ENCODE measurements at regions not wholly inside any gene's neighbourhood (a gene's known extent, or its start where the extent isn't known, plus 50 kb on each side); places are given as distances from the start of the nearest gene placed in this dataset.

DNA sequence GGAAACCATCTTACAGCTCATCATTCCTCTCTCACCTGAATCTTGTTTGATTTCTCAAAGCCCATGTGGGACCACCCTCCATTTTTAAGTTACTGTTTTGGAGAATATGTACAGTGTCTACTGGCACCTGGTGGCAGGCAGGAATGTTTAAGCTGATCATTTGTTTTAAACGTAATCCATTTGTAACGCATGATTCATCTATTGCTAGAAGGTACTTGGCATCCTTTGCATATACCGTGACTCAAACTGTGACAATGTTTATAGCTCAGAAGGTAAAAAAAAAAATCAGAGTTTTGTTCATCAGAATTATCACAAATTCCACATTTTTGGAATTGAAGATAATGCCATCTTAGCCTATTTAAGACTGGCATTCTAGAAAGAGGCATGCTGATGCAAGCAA is 1007.5 kb upstream of the EEF2KMT start:
- H3K27me3 ChIP-seq (replicated peaks; ENCODE audit: control insufficient read depth, insufficient read depth, low read length, poor library complexity, severe bottlenecking): no peaks in the 10 kb centered on the region
- no peak overlapping the region for H3K4me3 ChIP-seq (ENCODE audit: insufficient read depth, low read depth, low read length, poor library complexity, severe bottlenecking)
- no peaks in the 10 kb centered on the region for H3K4me1 ChIP-seq (ENCODE audit: control insufficient read depth, insufficient read depth, low read length, poor library complexity, severe bottlenecking)
- DNase-seq: no peak
- H3K9me3 ChIP-seq (ENCODE audit: control insufficient read depth, low read length): no peaks in the 10 kb centered on the region
- H3K36me3 ChIP-seq (ENCODE audit: control insufficient read depth, insufficient read depth, low read length): no peaks in the 10 kb centered on the region
- H3K27ac ChIP-seq (ENCODE audit: insufficient read depth, low read length, poor library complexity, severe bottlenecking): no peak overlapping the region

DNA sequence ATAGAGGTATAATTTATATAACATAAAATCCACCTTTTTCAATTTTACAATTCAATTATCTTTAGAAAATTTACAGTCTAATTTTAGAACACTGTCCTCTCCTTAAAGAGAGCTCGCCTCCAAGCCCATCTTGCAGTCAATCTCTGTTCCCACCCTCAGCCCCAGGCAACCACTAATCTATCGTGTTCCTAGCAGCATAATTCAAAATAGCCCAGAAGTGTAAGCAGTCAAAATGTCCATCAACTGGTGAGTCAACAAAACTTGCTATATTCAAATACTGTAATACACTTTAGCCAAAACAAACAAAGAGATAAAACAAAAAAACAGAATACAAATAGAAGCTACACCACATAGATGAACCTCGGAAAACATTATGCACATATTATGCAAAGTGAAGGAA is 1006.8 kb upstream of the EEF2KMT start:
- Histone ChIP-seq H3K27ac (ENCODE audit: insufficient read depth, low read length, poor library complexity, severe bottlenecking) (no peak overlapping the region), H3K4me1 (ENCODE audit: control insufficient read depth, insufficient read depth, low read length, poor library complexity, severe bottlenecking) (no peaks in the 10 kb centered on the region), H3K27me3 (replicated peaks; ENCODE audit: control insufficient read depth, insufficient read depth, low read length, poor library complexity, severe bottlenecking) (no peaks in the 10 kb centered on the region), H3K9me3 (ENCODE audit: control insufficient read depth, low read length) (no peaks in the 10 kb centered on the region), H3K36me3 (ENCODE audit: control insufficient read depth, insufficient read depth, low read length) (no peaks in the 10 kb centered on the region), H3K4me3 (ENCODE audit: insufficient read depth, low read depth, low read length, poor library complexity, severe bottlenecking) (no peak overlapping the region)
- no peak for DNase-seq

DNA sequence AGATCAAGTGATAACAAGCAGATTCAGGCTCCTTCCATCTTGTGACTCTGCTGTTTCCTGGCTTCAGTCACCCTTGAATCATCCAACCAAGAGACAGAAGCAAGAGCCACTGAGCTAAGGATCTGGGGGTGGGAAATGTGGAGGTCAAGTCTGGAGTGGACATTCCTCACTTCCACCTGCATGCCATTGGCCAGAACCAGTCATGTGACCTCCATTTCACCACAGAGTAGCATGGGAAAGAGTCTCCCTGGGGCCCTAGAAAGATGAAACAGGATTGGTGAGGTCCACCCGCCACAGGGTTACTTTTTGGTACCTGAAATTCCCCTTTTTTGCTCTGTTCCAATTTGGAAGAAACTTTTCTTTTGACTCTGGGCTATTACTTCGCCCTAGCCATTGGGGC is 1006.0 kb upstream of the EEF2KMT start:
- no peak for DNase-seq

DNA sequence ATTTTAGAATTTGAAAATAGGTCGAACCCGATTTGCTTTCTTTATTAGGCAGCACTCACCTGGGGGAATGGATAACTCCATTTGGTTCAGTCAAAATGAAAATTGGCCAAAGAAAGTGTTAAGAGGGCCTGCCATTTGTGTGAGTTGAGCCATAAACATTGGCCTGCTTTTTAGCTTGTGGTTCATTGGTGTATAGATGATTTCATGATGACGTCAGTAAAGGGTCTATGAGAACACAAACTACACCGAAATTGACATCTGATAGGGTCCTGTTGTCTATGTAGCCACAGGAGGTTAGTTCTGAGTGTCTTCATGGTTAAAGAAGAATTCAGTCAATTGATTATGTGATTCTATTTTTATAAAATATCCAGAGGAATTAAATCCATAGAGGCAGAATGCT is 1001.5 kb upstream of the EEF2KMT start:
- no peak for DNase-seq
- H3K36me3 ChIP-seq (ENCODE audit: control insufficient read depth, insufficient read depth, low read length): no peaks in the 10 kb centered on the region
- no peak overlapping the region for H3K4me3 ChIP-seq (ENCODE audit: insufficient read depth, low read depth, low read length, poor library complexity, severe bottlenecking)
- H3K4me1 ChIP-seq (ENCODE audit: control insufficient read depth, insufficient read depth, low read length, poor library complexity, severe bottlenecking): no peaks in the 10 kb centered on the region
- H3K27me3 ChIP-seq (replicated peaks; ENCODE audit: control insufficient read depth, insufficient read depth, low read length, poor library complexity, severe bottlenecking): no peaks in the 10 kb centered on the region
- H3K9me3 ChIP-seq (ENCODE audit: control insufficient read depth, low read length): no peaks in the 10 kb centered on the region
- no peak overlapping the region for H3K27ac ChIP-seq (ENCODE audit: insufficient read depth, low read length, poor library complexity, severe bottlenecking)

More for the DNA sequence above, 1006.0 kb upstream of the EEF2KMT start:
- Histone ChIP-seq H3K27me3 (replicated peaks; ENCODE audit: control insufficient read depth, insufficient read depth, low read length, poor library complexity, severe bottlenecking) (no peaks in the 10 kb centered on the region), H3K27ac (ENCODE audit: insufficient read depth, low read length, poor library complexity, severe bottlenecking) (no peak overlapping the region), H3K4me1 (ENCODE audit: control insufficient read depth, insufficient read depth, low read length, poor library complexity, severe bottlenecking) (no peaks in the 10 kb centered on the region), H3K9me3 (ENCODE audit: control insufficient read depth, low read length) (no peaks in the 10 kb centered on the region), H3K36me3 (ENCODE audit: control insufficient read depth, insufficient read depth, low read length) (no peaks in the 10 kb centered on the region), H3K4me3 (ENCODE audit: insufficient read depth, low read depth, low read length, poor library complexity, severe bottlenecking) (no peak overlapping the region)

DNA sequence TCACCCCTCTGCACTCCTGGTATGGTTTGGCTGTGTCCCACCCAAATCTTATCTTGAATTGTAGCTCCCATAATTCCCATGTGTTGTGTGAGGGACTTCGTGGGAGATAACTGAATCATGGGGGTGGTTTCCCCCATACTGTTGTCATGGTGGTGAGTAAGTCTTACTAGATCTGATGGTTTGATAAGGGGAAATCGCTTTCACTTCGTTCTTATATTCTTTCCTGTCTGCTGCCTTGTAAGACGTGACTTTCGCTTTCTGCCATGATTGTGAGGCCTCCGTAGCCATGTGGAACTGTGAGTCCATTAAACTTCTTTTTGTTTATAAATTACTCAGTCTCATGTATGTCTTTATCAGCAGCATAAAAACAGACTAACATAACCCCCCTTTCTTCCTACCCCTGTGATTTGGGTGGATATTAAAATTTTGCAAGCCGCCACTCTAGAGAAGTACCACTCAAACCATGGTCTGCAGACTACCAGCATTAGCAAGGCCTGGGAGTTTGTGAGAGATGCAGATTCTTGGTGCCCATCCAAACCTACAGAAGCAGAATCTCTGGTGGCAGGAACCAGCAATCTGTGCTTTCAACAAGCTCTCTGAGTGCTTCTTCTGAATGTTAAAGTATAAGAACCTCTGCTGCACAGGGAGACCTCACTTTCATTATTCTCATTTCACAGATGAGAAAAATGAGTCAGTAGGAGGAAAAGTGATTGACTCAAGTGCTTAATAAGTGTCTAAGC is 999.5 kb upstream of the EEF2KMT start:
- H3K9me3 ChIP-seq (ENCODE audit: control insufficient read depth, low read length): no peaks in the 10 kb centered on the region
- no peak for DNase-seq
- H3K4me3 ChIP-seq (ENCODE audit: insufficient read depth, low read depth, low read length, poor library complexity, severe bottlenecking): no peak overlapping the region
- no peaks in the 10 kb centered on the region for H3K27me3 ChIP-seq (replicated peaks; ENCODE audit: control insufficient read depth, insufficient read depth, low read length, poor library complexity, severe bottlenecking)
- no peaks in the 10 kb centered on the region for H3K36me3 ChIP-seq (ENCODE audit: control insufficient read depth, insufficient read depth, low read length)
- H3K4me1 ChIP-seq (ENCODE audit: control insufficient read depth, insufficient read depth, low read length, poor library complexity, severe bottlenecking): no peaks in the 10 kb centered on the region
- no peak overlapping the region for H3K27ac ChIP-seq (ENCODE audit: insufficient read depth, low read length, poor library complexity, severe bottlenecking)

DNA sequence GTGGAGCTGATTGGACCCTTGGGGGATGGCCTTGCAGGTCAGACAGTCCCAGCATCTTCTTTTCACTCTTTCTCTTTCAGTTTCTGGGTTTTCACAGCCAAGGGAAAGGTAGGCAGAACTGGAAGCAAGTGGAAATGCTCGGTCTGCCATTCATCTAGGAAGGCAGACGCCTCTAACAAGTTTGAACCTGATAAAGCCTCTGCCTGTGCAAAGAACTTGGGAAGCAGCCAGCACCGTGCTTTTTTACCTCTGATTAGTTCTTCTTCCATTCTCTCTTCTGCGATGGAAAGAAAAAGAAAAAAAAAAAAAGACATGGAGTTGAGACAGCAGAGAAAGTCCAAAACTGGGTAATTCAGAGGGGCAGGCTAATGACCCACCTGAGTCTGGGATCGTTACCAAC is 997.8 kb upstream of the EEF2KMT start:
- no peak overlapping the region for H3K4me3 ChIP-seq (ENCODE audit: insufficient read depth, low read depth, low read length, poor library complexity, severe bottlenecking)
- H3K4me1 ChIP-seq (ENCODE audit: control insufficient read depth, insufficient read depth, low read length, poor library complexity, severe bottlenecking): no peaks in the 10 kb centered on the region
- no peak for DNase-seq
- no peaks in the 10 kb centered on the region for H3K9me3 ChIP-seq (ENCODE audit: control insufficient read depth, low read length)
- no peaks in the 10 kb centered on the region for H3K36me3 ChIP-seq (ENCODE audit: control insufficient read depth, insufficient read depth, low read length)
- H3K27me3 ChIP-seq (replicated peaks; ENCODE audit: control insufficient read depth, insufficient read depth, low read length, poor library complexity, severe bottlenecking): no peaks in the 10 kb centered on the region
- no peak overlapping the region for H3K27ac ChIP-seq (ENCODE audit: insufficient read depth, low read length, poor library complexity, severe bottlenecking)

DNA sequence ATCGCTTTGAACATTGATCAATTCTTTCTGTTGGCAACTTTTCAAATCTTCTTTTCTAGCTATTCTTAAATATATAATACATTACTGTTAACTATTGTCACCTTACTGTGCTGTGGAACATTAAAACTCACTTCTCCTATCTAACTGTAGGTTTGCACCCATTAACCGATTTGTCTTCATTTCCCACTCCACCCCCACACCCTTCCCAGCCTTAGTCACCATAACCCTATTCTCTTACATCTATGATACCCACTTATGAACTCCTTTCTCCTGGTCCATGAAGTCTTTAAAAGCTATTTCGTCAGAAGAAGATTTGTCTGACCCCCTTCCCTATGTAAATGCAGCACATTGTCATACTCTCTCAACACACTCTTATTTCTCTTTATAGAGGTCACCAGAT is 993.4 kb upstream of the EEF2KMT start:
- no peaks in the 10 kb centered on the region for H3K36me3 ChIP-seq (ENCODE audit: control insufficient read depth, insufficient read depth, low read length)
- H3K27ac ChIP-seq (ENCODE audit: insufficient read depth, low read length, poor library complexity, severe bottlenecking): no peak overlapping the region
- H3K27me3 ChIP-seq (replicated peaks; ENCODE audit: control insufficient read depth, insufficient read depth, low read length, poor library complexity, severe bottlenecking): no peaks in the 10 kb centered on the region
- no peak overlapping the region for H3K4me3 ChIP-seq (ENCODE audit: insufficient read depth, low read depth, low read length, poor library complexity, severe bottlenecking)
- H3K4me1 ChIP-seq (ENCODE audit: control insufficient read depth, insufficient read depth, low read length, poor library complexity, severe bottlenecking): no peaks in the 10 kb centered on the region
- DNase-seq: no peak
- no peaks in the 10 kb centered on the region for H3K9me3 ChIP-seq (ENCODE audit: control insufficient read depth, low read length)

DNA sequence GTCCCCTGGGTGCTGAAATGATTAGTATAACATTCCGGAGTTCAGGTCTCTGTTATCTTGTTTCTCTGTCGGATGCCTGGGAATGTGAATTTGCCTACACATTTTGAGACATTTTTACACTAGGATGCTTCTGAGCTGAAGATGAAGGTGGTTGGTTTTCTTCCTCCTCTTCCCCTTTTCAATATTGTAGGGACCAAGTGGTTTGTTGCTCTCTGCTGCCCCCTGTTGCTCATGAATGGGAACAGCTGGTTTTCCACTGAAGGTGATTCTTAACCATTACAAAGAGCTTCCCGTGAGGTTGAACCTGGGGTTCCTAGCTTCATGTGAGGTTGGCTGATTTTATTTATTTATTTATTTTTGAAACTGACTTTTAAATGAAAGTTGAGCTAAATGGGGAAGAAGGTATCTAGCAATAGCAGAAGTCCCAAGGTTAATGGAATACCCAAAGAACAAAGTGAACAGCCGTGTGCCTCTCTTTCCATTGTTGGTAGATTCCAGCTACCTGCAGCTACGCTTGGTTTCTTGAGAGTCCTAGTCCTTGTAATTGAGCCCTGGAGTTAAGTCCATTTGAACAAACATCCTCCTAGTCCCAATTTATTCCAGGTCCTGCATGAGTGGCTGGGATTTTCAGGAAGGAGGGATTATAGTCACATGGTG is 983.9 kb upstream of the EEF2KMT start:
- Histone ChIP-seq H3K4me1 (ENCODE audit: control insufficient read depth, insufficient read depth, low read length, poor library complexity, severe bottlenecking) (no peaks in the 10 kb centered on the region), H3K36me3 (ENCODE audit: control insufficient read depth, insufficient read depth, low read length) (no peaks in the 10 kb centered on the region), H3K27me3 (replicated peaks; ENCODE audit: control insufficient read depth, insufficient read depth, low read length, poor library complexity, severe bottlenecking) (no peaks in the 10 kb centered on the region), H3K4me3 (ENCODE audit: insufficient read depth, low read depth, low read length, poor library complexity, severe bottlenecking) (no peak overlapping the region), H3K27ac (ENCODE audit: insufficient read depth, low read length, poor library complexity, severe bottlenecking) (no peak overlapping the region), H3K9me3 (ENCODE audit: control insufficient read depth, low read length) (no peaks in the 10 kb centered on the region)
- DNase-seq: no peak

DNA sequence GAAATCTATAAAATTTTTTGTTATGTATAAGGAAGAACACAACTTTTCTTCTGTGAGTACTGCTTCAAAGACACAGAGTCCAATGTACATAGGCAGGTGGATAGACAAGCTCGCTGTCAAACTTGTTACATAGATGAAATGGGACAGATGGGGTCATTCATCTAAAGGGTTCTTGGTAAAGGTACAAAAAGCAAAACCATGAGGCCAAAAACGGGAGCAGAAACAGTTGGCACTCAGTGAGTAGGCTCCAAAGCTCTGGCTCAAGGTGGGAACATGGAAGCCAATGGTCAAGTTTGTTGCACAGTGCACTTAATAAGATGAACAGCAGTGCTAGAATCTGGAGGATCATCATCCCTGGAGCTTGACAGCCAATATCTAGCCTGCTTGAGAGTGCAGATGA is 979.0 kb upstream of the EEF2KMT start:
- Histone ChIP-seq H3K36me3 (ENCODE audit: control insufficient read depth, insufficient read depth, low read length) (no peaks in the 10 kb centered on the region), H3K4me1 (ENCODE audit: control insufficient read depth, insufficient read depth, low read length, poor library complexity, severe bottlenecking) (no peaks in the 10 kb centered on the region), H3K9me3 (ENCODE audit: control insufficient read depth, low read length) (no peaks in the 10 kb centered on the region), H3K27me3 (replicated peaks; ENCODE audit: control insufficient read depth, insufficient read depth, low read length, poor library complexity, severe bottlenecking) (no peaks in the 10 kb centered on the region), H3K27ac (ENCODE audit: insufficient read depth, low read length, poor library complexity, severe bottlenecking) (no peak overlapping the region), H3K4me3 (ENCODE audit: insufficient read depth, low read depth, low read length, poor library complexity, severe bottlenecking) (no peak overlapping the region)
- no peak for DNase-seq

DNA sequence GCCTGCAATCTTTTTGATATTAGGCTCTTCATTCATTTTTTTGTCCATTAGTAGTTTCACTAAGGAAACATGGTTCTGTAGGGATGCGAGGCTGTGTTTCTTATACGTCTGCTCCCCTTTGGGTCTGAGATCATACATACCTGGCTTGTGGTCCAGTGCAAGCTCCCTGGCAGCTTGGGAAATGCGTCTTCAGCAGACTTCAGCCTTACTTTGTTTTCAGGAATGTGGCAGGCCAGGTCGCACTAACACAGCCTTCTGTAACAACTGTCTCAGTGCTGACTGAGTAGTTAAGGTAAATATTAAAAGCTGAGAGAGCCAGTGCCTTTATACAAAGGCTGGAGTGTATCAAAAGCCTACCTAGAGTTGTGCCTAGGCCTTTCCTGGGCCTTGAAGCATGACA is 970.5 kb upstream of the EEF2KMT start:
- Histone ChIP-seq H3K9me3 (ENCODE audit: control insufficient read depth, low read length) (no peaks in the 10 kb centered on the region), H3K4me1 (ENCODE audit: control insufficient read depth, insufficient read depth, low read length, poor library complexity, severe bottlenecking) (no peaks in the 10 kb centered on the region), H3K27ac (ENCODE audit: insufficient read depth, low read length, poor library complexity, severe bottlenecking) (no peak overlapping the region), H3K36me3 (ENCODE audit: control insufficient read depth, insufficient read depth, low read length) (no peaks in the 10 kb centered on the region), H3K4me3 (ENCODE audit: insufficient read depth, low read depth, low read length, poor library complexity, severe bottlenecking) (no peak overlapping the region), H3K27me3 (replicated peaks; ENCODE audit: control insufficient read depth, insufficient read depth, low read length, poor library complexity, severe bottlenecking) (no peaks in the 10 kb centered on the region)
- no peak for DNase-seq

Data from effector memory CD4-positive, alpha-beta T cell (primary cell).